Mucosa of descending colon (tissue), 3 donors: ENCODE measurements at regions not wholly inside any gene's neighbourhood (a gene's known extent, or its start where the extent isn't known, plus 50 kb on each side); places are given as distances from the start of the nearest gene placed in this dataset.

ENCODE experiments used
- ATAC-seq: fragments of 200-7000 bp; cut with Tn5 transposase; one replicate; pipeline ENCODE4 v1.9.1; 2020; ENCODE audit warnings: mild to moderate bottlenecking, moderate library complexity
- DNase-seq, 3 donors: peaks; one replicate each; pipeline ENCODE4 v3.0.0-alpha.2; 2020
- H3K36me3 ChIP-seq: fragments of 200-600 bp; one replicate; pipeline ENCODE4 v1.8.0; 2021; ENCODE audit warnings: low read depth, mild to moderate bottlenecking
- H3K4me1 ChIP-seq: fragments of 200-600 bp; one replicate; pipeline ENCODE4 v1.8.0; 2021; ENCODE audit warnings: low read depth, mild to moderate bottlenecking
- H3K4me3 ChIP-seq: fragments of 200-600 bp; one replicate; pipeline ENCODE4 v1.8.0; 2021; ENCODE audit warnings: mild to moderate bottlenecking
- H3K9me3 ChIP-seq: fragments of 200-600 bp; one replicate; pipeline ENCODE4 v1.8.0; 2021; ENCODE audit warnings: mild to moderate bottlenecking
- intact Hi-C, 2 donors: fragments of 100-400 bp; cut with DNase I in 1 of 2; cut with micrococcal nuclease in 1 of 2; formaldehyde crosslinking; loops; one replicate each; pipeline versions ENCODE4 v1.11.0 to v1.11.1; 2022; cut with DNase I, micrococcal nuclease
- TF ChIP-seq, protein P1 (sequence below): fragments of 200-600 bp; IDR thresholded peaks from one replicate; pipeline ENCODE4 v1.8.0; 2022; ENCODE audit warnings: antibody characterized with exemption, mild to moderate bottlenecking
- donor health status: DM: no; HTN: no; CAD: no; lungs with moderate emphysema.
- donor health status: DM: no; HTN: no; CAD: no.
- donor health status: DM: no; HTN: yes; CAD: no.

DNA sequence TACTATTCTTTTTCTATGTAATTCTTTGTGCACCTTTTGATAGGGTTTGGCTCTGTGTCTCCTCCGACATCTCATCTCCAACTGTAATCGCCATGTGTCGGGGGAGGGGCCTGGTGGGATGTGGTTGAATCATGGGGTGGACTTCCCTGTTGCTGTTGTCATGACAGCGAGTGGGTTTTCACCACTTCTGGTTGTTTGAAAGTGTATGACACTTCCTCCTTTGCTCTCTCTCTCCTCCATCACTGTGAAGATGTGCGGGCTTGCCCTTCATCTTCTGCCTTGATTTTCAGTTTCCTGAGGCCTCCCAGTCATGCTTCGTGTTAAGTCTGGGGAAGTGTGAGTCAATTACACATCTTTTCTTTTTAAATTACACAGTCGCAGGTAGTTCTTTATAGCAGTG lies 225.8 kb upstream of the DPPA4 start:
- TF ChIP-seq, protein P1, sequence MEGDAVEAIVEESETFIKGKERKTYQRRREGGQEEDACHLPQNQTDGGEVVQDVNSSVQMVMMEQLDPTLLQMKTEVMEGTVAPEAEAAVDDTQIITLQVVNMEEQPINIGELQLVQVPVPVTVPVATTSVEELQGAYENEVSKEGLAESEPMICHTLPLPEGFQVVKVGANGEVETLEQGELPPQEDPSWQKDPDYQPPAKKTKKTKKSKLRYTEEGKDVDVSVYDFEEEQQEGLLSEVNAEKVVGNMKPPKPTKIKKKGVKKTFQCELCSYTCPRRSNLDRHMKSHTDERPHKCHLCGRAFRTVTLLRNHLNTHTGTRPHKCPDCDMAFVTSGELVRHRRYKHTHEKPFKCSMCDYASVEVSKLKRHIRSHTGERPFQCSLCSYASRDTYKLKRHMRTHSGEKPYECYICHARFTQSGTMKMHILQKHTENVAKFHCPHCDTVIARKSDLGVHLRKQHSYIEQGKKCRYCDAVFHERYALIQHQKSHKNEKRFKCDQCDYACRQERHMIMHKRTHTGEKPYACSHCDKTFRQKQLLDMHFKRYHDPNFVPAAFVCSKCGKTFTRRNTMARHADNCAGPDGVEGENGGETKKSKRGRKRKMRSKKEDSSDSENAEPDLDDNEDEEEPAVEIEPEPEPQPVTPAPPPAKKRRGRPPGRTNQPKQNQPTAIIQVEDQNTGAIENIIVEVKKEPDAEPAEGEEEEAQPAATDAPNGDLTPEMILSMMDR = no peak
- peak in 1 of 3 donors; percentile 4 for DNase-seq
- no peak for ATAC-seq
- H3K4me1 ChIP-seq = no peaks in the 10 kb centered on the region
- H3K36me3 ChIP-seq = no peaks in the 10 kb centered on the region
- intact Hi-C loops = no loop called here
- no peaks in the 10 kb centered on the region for H3K9me3 ChIP-seq
- no peak overlapping the region for H3K4me3 ChIP-seq

DNA sequence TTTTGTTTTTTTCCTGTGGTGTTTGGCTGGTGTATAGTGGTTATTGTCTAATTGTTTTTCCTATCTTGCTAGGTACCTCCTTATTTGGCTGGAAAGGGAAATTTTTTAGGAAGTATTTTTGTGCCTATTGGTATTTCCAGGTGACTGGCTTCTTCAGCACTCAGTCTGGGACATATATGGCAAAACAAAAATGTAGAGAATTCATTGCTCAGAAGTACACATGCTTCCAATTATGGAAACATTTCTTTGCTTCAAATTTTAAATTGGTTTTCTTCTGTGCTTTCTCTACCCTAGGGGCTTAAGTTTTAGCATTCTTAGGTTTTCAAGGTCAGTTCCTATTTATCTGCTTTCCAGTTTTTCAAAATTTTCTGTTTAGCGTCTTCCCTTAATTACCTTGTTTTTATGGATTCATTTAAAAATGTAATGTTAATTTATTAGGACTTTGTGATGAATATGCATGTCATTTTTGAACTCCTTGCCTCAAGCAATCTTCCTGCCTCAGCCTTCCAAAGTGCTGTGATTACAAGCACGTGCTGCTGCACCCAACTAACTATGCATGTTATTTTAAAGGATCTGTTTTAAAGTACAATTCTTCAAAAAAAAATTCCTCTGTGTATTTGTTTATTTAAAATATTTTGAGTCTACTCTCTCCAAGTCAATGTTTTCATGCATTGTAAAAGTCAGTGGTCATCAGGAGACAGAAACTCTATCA lies 231.9 kb upstream of the DPPA4 start:
- Histone ChIP-seq H3K4me1 (no peaks in the 10 kb centered on the region), H3K36me3 (no peaks in the 10 kb centered on the region), H3K4me3 (no peak overlapping the region), H3K9me3 (no peaks in the 10 kb centered on the region)
- intact Hi-C loops = no loop called here
- ATAC-seq (no peak), DNase-seq (no peak)
- TF ChIP-seq, protein P1 = no peak

DNA sequence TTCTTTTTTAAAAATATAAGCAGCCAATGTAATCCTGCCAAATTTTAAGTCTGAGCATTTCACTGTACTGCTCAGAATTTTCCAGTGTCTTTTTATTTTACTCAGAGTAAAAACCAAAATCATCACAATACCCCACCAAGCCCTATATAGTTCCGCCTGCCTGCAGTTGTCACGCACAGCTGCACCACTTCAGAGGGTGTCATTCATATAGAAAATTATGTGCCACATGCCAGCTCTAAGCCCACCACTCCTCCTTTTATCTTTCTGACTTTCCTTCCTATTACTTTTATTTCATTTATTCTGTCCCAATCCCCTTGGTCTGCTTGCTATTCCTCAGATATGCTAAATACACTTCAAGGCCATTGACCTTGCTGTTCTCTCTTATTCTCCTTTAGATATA lies 233.1 kb upstream of the DPPA4 start:
- no peak overlapping the region for H3K4me3 ChIP-seq
- intact Hi-C loops = no loop called here
- H3K36me3 ChIP-seq = no peaks in the 10 kb centered on the region
- TF ChIP-seq, protein P1 = no peak
- no peaks in the 10 kb centered on the region for H3K9me3 ChIP-seq
- no peaks in the 10 kb centered on the region for H3K4me1 ChIP-seq
- no peak for ATAC-seq
- no peak for DNase-seq

DNA sequence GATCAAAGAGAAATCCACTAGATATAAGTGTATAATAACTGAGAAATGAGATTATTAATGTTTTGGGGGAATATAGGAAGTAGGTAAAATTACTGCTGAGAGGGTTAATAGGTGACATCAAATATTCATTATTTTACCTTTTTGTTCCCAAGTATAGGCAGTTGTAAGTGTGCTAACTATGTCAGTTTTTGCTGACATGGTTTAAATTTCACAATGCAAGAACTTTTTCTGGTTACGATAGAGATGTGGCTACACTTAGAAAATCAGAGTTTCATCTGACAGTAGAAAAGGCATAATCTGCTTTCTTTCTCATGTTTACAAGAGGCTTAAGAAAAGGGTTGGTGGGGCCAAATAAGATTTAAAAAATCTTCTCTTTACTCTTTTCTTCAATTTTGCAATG lies 235.0 kb upstream of the DPPA4 start:
- ATAC-seq (no peak), DNase-seq (no peak)
- H3K9me3 ChIP-seq = no peaks in the 10 kb centered on the region
- H3K4me3 ChIP-seq = no peak overlapping the region
- no peaks in the 10 kb centered on the region for H3K36me3 ChIP-seq
- TF ChIP-seq, protein P1 = no peak
- intact Hi-C loops = no loop called here
- H3K4me1 ChIP-seq = no peaks in the 10 kb centered on the region

DNA sequence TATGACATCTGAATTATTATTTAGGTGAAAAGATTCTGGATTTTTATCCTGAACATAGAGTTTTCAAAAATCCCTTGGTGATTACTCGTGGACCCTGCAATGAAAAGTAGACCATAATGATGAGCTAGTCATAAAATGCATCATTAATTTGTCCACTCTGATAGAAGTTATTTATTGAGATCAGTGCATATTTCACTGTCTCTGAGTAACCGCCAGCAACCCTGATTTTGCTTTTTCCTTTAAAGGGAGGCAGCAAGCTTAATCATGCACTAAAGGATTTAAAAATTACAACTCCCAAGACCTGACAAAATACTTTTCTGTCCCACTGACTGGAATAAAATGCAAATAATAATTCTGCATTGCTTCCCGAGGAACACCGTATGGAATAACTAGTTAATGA lies 259.6 kb upstream of the DPPA4 start:
- intact Hi-C loops = no loop called here
- DNase-seq = no peak
- ATAC-seq = no peak
- H3K36me3 ChIP-seq = no peaks in the 10 kb centered on the region
- H3K4me3 ChIP-seq = no peak overlapping the region
- TF ChIP-seq, protein P1 = no peak
- H3K4me1 ChIP-seq = peaks cover 4% of the 10 kb centered on the region
- no peaks in the 10 kb centered on the region for H3K9me3 ChIP-seq

DNA sequence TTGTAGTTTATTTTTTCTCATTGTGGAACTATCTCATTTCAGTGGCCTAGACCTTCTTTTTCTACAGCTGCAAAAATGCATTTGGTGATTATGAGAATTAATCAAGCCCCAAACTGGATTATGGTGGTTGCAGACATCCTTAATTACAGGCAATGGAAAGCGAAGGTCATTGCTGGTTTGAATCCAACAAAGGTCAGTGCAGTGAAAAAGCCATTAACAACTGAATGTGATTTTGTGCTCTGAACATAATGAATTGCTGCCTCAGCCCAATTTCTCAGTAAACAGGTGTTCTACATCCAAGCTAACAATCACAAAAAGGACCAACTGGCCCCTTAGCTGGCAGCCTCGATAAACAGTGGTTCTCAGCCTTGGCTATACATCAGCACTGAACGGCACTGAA lies 260.1 kb upstream of the DPPA4 start:
- ATAC-seq (no peak), DNase-seq (no peak)
- intact Hi-C loops = no loop called here
- TF ChIP-seq, protein P1 = no peak
- Histone ChIP-seq H3K4me3 (no peak overlapping the region), H3K4me1 (peaks cover 4% of the 10 kb centered on the region), H3K36me3 (no peaks in the 10 kb centered on the region), H3K9me3 (no peaks in the 10 kb centered on the region)
